IPS-NIHi11 (cell line): ENCODE measurements at regions not wholly inside any gene's neighbourhood (a gene's known extent, or its start where the extent isn't known, plus 50 kb on each side); places are given as distances from the start of the nearest gene placed in this dataset.
"Not testable (repeated sequence)": the region's sequence is repeated elsewhere in the genome, so short reads cannot be mapped to it uniquely, and the experiment has no call there.

Experiments used
- DNase-seq: peaks from one replicate; pipeline ENCODE4 v3.0.0; 2012; ENCODE audit warnings: mixed read lengths, low spot score

- no peak for DNase-seq
These were observed 55.5 kb downstream of the PRR15 start for GRCh38 chr7:29619111-29619510.

GRCh38 chr7:29619848-29620555 is 56.4 kb downstream of the PRR15 start:
- no peak for DNase-seq

GRCh38 chr7:29620556-29620930 is 56.9 kb downstream of the PRR15 start:
- DNase-seq = no peak

- peak; percentile 32 for DNase-seq
These were observed 59.0 kb downstream of the PRR15 start for GRCh38 chr7:29622335-29623265.

GRCh38 chr7:29623973-29624372 is 60.3 kb downstream of the PRR15 start:
- no peak for DNase-seq

GRCh38 chr7:29626730-29627129 is 63.1 kb downstream of the PRR15 start:
- DNase-seq = no peak

GRCh38 chr7:29627631-29628030 is 64.0 kb downstream of the PRR15 start:
- no peak for DNase-seq

- no peak for DNase-seq
These were observed 65.9 kb downstream of the PRR15 start for GRCh38 chr7:29629507-29629906.

- DNase-seq = not testable (repeated sequence)
These were observed 71.7 kb downstream of the PRR15 start for GRCh38 chr7:29635067-29636008.

- DNase-seq = no peak
These were observed 72.3 kb downstream of the PRR15 start for GRCh38 chr7:29636009-29636351.

GRCh38 chr7:29637374-29637773 is 73.7 kb downstream of the PRR15 start:
- DNase-seq = no peak

- DNase-seq = not testable (repeated sequence)
These were observed 75.2 kb downstream of the PRR15 start for GRCh38 chr7:29638841-29639240.

GRCh38 chr7:29639386-29639785 is 75.8 kb downstream of the PRR15 start:
- DNase-seq = no peak

GRCh38 chr7:29639886-29640595 is 76.4 kb downstream of the PRR15 start:
- DNase-seq = peak; percentile 35

GRCh38 chr7:29641651-29642050 is 78.0 kb downstream of the PRR15 start:
- DNase-seq = no peak

- no peak for DNase-seq
These were observed 79.0 kb downstream of the PRR15 start for GRCh38 chr7:29642494-29643155.

- not testable (repeated sequence) for DNase-seq
These were observed 82.5 kb downstream of the PRR15 start for GRCh38 chr7:29646116-29646515.

- no peak for DNase-seq
These were observed 83.5 kb downstream of the PRR15 start for GRCh38 chr7:29647020-29647654.

GRCh38 chr7:29647691-29648210 is 84.1 kb downstream of the PRR15 start:
- DNase-seq = not testable (repeated sequence)

- DNase-seq = no peak
These were observed 85.5 kb downstream of the PRR15 start for GRCh38 chr7:29649028-29649716.
